ENCODE measurements at regions not wholly inside any gene's neighbourhood (a gene's known extent, or its start where the extent isn't known, plus 50 kb on each side); places are given as distances from the start of the nearest gene placed in this dataset.
"Not testable (repeated sequence)": the region's sequence is repeated elsewhere in the genome, so short reads cannot be mapped to it uniquely, and the experiment has no call there.

DNA sequence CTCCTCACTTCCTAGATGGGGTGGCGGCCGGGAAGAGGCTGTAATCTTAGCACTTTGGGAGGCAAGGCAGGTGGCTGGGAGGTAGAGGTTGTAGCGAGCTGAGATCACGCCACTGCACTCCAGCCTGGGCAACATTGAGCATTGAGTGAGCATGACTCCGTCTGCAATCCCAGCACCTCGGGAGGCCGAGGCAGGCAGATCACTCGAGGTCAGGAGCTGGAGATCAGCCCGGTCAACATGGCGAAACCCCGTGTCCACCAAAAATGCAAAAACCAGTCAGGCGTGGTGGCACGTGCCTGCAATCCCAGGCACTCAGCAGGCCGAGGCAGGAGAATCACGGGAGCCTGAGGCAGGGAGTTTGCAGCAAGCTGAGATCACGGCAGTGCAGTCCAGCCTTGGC, 91.9 kb upstream of the CTSV start:
- not testable (repeated sequence) for TF ChIP-seq CTCF (IDR thresholded peaks at IDR 0.05); SIN3A (IDR thresholded peaks at IDR 0.05; ENCODE audit: borderline replicate concordance, insufficient read depth, low read depth, low read length)
- TF ChIP-seq, protein P1, sequence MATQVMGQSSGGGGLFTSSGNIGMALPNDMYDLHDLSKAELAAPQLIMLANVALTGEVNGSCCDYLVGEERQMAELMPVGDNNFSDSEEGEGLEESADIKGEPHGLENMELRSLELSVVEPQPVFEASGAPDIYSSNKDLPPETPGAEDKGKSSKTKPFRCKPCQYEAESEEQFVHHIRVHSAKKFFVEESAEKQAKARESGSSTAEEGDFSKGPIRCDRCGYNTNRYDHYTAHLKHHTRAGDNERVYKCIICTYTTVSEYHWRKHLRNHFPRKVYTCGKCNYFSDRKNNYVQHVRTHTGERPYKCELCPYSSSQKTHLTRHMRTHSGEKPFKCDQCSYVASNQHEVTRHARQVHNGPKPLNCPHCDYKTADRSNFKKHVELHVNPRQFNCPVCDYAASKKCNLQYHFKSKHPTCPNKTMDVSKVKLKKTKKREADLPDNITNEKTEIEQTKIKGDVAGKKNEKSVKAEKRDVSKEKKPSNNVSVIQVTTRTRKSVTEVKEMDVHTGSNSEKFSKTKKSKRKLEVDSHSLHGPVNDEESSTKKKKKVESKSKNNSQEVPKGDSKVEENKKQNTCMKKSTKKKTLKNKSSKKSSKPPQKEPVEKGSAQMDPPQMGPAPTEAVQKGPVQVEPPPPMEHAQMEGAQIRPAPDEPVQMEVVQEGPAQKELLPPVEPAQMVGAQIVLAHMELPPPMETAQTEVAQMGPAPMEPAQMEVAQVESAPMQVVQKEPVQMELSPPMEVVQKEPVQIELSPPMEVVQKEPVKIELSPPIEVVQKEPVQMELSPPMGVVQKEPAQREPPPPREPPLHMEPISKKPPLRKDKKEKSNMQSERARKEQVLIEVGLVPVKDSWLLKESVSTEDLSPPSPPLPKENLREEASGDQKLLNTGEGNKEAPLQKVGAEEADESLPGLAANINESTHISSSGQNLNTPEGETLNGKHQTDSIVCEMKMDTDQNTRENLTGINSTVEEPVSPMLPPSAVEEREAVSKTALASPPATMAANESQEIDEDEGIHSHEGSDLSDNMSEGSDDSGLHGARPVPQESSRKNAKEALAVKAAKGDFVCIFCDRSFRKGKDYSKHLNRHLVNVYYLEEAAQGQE (IDR thresholded peaks at IDR 0.05; ENCODE audit: insufficient read depth in 1 of 2, low read depth in 2 of 2, low read length in 1 of 2) = not testable (repeated sequence)

Data from Panc1 (cell line).